Trophoblast cell (in vitro differentiated cells and primary cell): ENCODE measurements at regions not wholly inside any gene's neighbourhood (a gene's known extent, or its start where the extent isn't known, plus 50 kb on each side); places are given as distances from the start of the nearest gene placed in this dataset.
A peak's percentile ranks its signal among the peaks of the same experiment; 100 is the strongest.

Experiments used
- DNase-seq, 2 donors: peaks; one replicate each; pipeline ENCODE4 v3.0.0-alpha.2; 2016
- H2AFZ ChIP-seq: 2 replicates; pipeline ENCODE4 v1.6.1; 2013; ENCODE audit warnings: low read length, moderate library complexity, mild to moderate bottlenecking; ENCODE audit not compliant: insufficient read depth, poor library complexity
- H2AK5ac ChIP-seq: 2 replicates; pipeline ENCODE4 v1.6.1; 2013; ENCODE audit warnings: mild to moderate bottlenecking, low read length
- H2BK120ac ChIP-seq: 2 replicates; pipeline ENCODE4 v1.6.1; 2013; ENCODE audit warnings: low read length, mild to moderate bottlenecking, moderate library complexity; ENCODE audit not compliant: insufficient read depth, poor library complexity
- H2BK12ac ChIP-seq: 2 replicates; pipeline ENCODE4 v1.6.1; 2013; ENCODE audit warnings: mild to moderate bottlenecking, low read length, moderate library complexity
- H2BK5ac ChIP-seq: 2 replicates; pipeline ENCODE4 v1.6.1; 2013; ENCODE audit warnings: low read length, low read depth, moderate library complexity, mild to moderate bottlenecking; ENCODE audit not compliant: poor library complexity
- H3K14ac ChIP-seq: 2 replicates; pipeline ENCODE4 v1.6.1; 2013; ENCODE audit warnings: mild to moderate bottlenecking, low read length
- H3K18ac ChIP-seq: 2 replicates; pipeline ENCODE4 v1.6.1; 2013; ENCODE audit warnings: mild to moderate bottlenecking, low read length
- H3K23ac ChIP-seq: 2 replicates; pipeline ENCODE4 v1.6.1; 2013; ENCODE audit warnings: low read length
- H3K27ac ChIP-seq: 2 replicates; pipeline ENCODE4 v1.5.1; 2013; ENCODE audit warnings: low read depth, mild to moderate bottlenecking, inconsistent platforms, low read length, moderate library complexity
- H3K27me3 ChIP-seq: 2 replicates; pipeline ENCODE4 v1.6.1; 2013; ENCODE audit warnings: inconsistent platforms, mild to moderate bottlenecking, low read length, moderate library complexity; ENCODE audit not compliant: insufficient read depth
- H3K36me3 ChIP-seq, 2 experiments: 1 replicate in 1 of 2; 2 replicates in 1 of 2; pipeline ENCODE4 v1.6.1; 2013; ENCODE audit warnings: low read length in 2 of 2, mild to moderate bottlenecking in 2 of 2, moderate library complexity in 1 of 2; ENCODE audit not compliant: insufficient read depth in 2 of 2, control insufficient read depth in 1 of 2
- H3K4ac ChIP-seq: 2 replicates; pipeline ENCODE4 v1.6.1; 2013; ENCODE audit warnings: low read depth, mild to moderate bottlenecking, low read length, moderate library complexity
- H3K4me1 ChIP-seq, 2 experiments: 1 replicate in 1 of 2; 2 replicates in 1 of 2; pipeline ENCODE4 v1.6.1; 2013; ENCODE audit warnings: low read length in 2 of 2, mild to moderate bottlenecking in 2 of 2, moderate library complexity in 1 of 2; ENCODE audit not compliant: insufficient read depth in 2 of 2, control insufficient read depth in 1 of 2
- H3K4me2 ChIP-seq: 2 replicates; pipeline ENCODE4 v1.6.1; 2013; ENCODE audit warnings: inconsistent platforms, mild to moderate bottlenecking, low read length, moderate library complexity
- H3K4me3 ChIP-seq: 2 replicates; pipeline ENCODE4 v1.5.1; 2013; ENCODE audit warnings: mild to moderate bottlenecking, low read depth, low read length, inconsistent platforms
- H3K79me1 ChIP-seq: one replicate; pipeline ENCODE4 v1.6.1; 2013; ENCODE audit warnings: low read length
- H3K79me2 ChIP-seq: 2 replicates; pipeline ENCODE4 v1.6.1; 2013; ENCODE audit warnings: low read length, mild to moderate bottlenecking; ENCODE audit not compliant: control insufficient read depth, insufficient read depth, poor library complexity
- H3K9ac ChIP-seq: 2 replicates; pipeline ENCODE4 v1.6.1; 2013; ENCODE audit warnings: mild to moderate bottlenecking, low read length
- H3K9me3 ChIP-seq: 2 replicates; pipeline ENCODE4 v1.6.1; 2013; ENCODE audit warnings: low read depth, mild to moderate bottlenecking, control low read depth, inconsistent platforms, low read length; ENCODE audit not compliant: insufficient read depth
- H4K12ac ChIP-seq: 2 replicates; pipeline ENCODE4 v1.6.1; 2013; ENCODE audit warnings: low read depth, mild to moderate bottlenecking, low read length, moderate library complexity
- H4K8ac ChIP-seq: 2 replicates; pipeline ENCODE4 v1.6.1; 2013; ENCODE audit warnings: low read depth, mild to moderate bottlenecking, low read length, moderate library complexity
- H4K91ac ChIP-seq: one replicate; pipeline ENCODE4 v1.6.1; 2013; ENCODE audit warnings: low read depth, mild to moderate bottlenecking, low read length, moderate library complexity
- WGBS: extraction: QIAGEN DNeasy Blood & Tissue Kit; methylation state at CpG from one replicate; pipeline ENCODE4 v1.1.7; 2013; ENCODE audit warnings: missing lambda C conversion rate; ENCODE audit not compliant: insufficient read length, insufficient coverage; ENCODE audit errors: extremely low coverage; 5-methylcytosine and 5-hydroxymethylcytosine counted together

DNA sequence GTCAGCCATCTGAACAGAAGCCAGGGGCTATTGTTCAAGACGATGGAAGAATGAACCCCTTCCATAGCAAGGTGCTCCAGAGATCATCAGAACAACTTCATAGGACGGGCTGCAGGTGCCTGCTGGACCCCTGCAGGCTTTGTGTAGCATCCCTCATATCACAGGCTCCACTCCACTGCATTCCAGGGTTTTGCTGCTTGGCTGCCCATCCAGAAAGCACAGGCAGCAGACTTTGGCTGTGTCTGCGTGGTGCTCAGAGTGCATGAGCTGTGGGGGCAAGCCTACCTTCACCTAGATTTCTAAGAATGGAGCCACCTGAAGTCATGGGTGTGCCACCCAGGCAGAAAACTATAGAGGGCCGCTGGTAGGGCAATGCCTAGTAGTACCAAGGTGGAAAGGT is 93.9 kb upstream of the NLRP1 start:
- H3K4ac ChIP-seq: no peak overlapping the region
- peaks cover 4 to 7% of the 10 kb centered on the region in 2 experiments for H3K4me1 ChIP-seq
- no peaks in the 10 kb centered on the region for H3K79me1 ChIP-seq
- H4K12ac ChIP-seq: no peak overlapping the region
- H2AK5ac ChIP-seq: no peak overlapping the region
- no peak overlapping the region for H2AFZ ChIP-seq
- no peaks in the 10 kb centered on the region for H3K36me3 ChIP-seq
- H4K91ac ChIP-seq: no peak overlapping the region
- H4K8ac ChIP-seq: no peak overlapping the region
- no peak overlapping the region for H3K9ac ChIP-seq
- H3K14ac ChIP-seq: no peak overlapping the region
- no peak overlapping the region for H3K23ac ChIP-seq
- no peak overlapping the region for H2BK12ac ChIP-seq
- H3K27me3 ChIP-seq: no peaks in the 10 kb centered on the region
- no peak overlapping the region for H2BK5ac ChIP-seq
- DNase-seq: no peak
- H3K18ac ChIP-seq: no peak overlapping the region
- H3K4me3 ChIP-seq: no peak overlapping the region
- H3K27ac ChIP-seq: no peak overlapping the region
- WGBS: no CpG with 5 or more reads among the region's 4 CpGs
- H3K79me2 ChIP-seq: no peaks in the 10 kb centered on the region
- no peak overlapping the region for H2BK120ac ChIP-seq
- H3K9me3 ChIP-seq: no peaks in the 10 kb centered on the region
- H3K4me2 ChIP-seq: no peak overlapping the region

DNA sequence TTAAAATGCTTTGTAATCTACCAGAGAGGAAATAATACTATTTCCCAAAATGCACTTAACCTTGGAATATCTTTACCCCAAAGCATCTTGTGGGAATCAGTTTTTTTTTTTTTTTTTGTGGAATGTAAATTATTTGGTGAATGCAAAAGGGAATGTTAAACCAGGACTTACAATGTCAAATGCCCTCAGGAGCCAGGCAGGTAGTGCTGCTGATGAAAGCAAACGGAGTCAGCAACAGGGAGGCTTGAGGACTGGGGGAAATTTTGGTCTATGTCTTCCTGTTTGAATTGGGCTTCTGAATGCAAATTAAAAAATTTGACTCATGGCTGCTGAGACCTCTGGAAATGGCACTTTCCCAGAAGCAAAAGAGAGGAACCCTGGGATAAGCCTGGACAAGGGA is 96.5 kb upstream of the NLRP1 start:
- no CpG with 5 or more reads among the region's 1 CpG for WGBS

DNA sequence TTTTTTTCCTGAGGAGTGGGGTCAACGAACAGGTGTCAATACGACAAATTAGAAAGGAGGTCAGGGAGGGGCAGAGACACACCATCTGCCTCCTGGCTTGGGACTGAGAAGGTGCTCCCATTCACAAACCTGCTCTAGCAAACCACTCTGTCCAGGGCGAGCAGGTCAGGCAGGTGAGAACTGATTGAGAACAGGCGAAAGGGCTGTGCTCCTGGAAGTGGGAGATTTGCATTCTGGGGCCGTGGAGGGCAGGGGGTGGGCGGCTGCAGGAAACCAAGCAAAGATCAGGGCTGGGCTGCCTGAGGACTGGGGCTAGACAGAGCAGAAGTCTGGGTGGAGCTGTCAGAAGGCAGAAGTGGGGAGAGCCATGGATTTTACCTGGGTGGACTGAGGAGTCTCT is 98.9 kb upstream of the NLRP1 start:
- Histone ChIP-seq H2BK120ac (no peak overlapping the region), H2BK12ac (no peak overlapping the region), H3K27ac (no peak overlapping the region), H3K4me3 (no peak overlapping the region), H3K4me1 (peaks cover 4 to 14% of the 10 kb centered on the region in 2 experiments), H2AFZ (no peak overlapping the region), H2BK5ac (no peak overlapping the region), H2AK5ac (no peak overlapping the region), H4K8ac (no peak overlapping the region), H3K27me3 (no peaks in the 10 kb centered on the region), H3K9ac (no peak overlapping the region), H3K18ac (no peak overlapping the region), H3K36me3 (no peaks in the 10 kb centered on the region), H3K4ac (no peak overlapping the region), H3K9me3 (no peaks in the 10 kb centered on the region), H3K79me2 (no peaks in the 10 kb centered on the region), H3K23ac (no peak overlapping the region), H4K91ac (no peak overlapping the region), H3K4me2 (no peak overlapping the region), H3K14ac (no peak overlapping the region), H3K79me1 (no peaks in the 10 kb centered on the region), H4K12ac (no peak overlapping the region)
- DNase-seq: no peak
- no CpG with 5 or more reads among the region's 6 CpGs for WGBS

More for the DNA sequence above, 96.5 kb upstream of the NLRP1 start:
- Histone ChIP-seq H3K36me3 (no peaks in the 10 kb centered on the region), H3K4ac (no peak overlapping the region), H4K8ac (no peak overlapping the region), H3K14ac (no peak overlapping the region), H2AFZ (no peak overlapping the region), H3K9me3 (no peaks in the 10 kb centered on the region), H2BK12ac (no peak overlapping the region), H3K4me2 (peak overlapping the region; percentile 18), H3K9ac (no peak overlapping the region), H3K4me1 (peaks cover 4 to 8% of the 10 kb centered on the region in 2 experiments), H3K27ac (no peak overlapping the region), H2AK5ac (no peak overlapping the region), H2BK120ac (no peak overlapping the region), H3K27me3 (no peaks in the 10 kb centered on the region), H2BK5ac (no peak overlapping the region), H3K23ac (peak overlapping the region; percentile 76), H3K79me2 (no peaks in the 10 kb centered on the region), H4K12ac (no peak overlapping the region), H3K79me1 (no peaks in the 10 kb centered on the region), H3K4me3 (no peak overlapping the region), H3K18ac (no peak overlapping the region), H4K91ac (no peak overlapping the region)
- peak; percentile 1 to 3 for DNase-seq

DNA sequence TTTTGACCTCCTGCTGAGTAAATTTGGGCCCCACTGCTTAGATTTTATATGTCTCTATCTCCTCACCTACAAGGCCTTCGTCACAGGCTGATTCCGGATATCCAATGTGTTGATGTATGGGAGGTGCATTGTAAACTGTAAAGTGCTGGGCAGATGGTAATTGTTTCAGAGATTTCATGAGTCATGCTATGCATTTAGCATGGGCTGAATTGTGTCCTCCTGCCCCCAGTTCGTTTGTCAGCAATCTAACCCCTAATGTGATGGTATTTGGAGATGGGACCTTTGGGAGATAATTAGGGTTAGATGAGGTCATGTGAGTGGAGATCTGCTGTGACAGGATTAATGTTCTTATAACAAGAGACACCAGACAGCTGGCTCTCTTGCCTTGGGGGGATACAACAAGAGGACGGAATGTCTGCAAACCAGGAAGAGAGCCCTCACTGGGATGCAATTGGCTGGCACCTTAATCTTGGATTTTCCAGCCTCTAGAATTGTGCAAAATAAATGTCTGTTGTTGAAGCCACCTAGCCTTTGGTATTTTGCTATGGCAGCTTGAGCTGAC is 101.8 kb upstream of the NLRP1 start:
- Histone ChIP-seq H3K4ac (no peak overlapping the region), H3K4me2 (no peak overlapping the region), H3K36me3 (no peaks in the 10 kb centered on the region), H2AFZ (no peak overlapping the region), H3K27ac (no peak overlapping the region), H2AK5ac (no peak overlapping the region), H3K27me3 (no peaks in the 10 kb centered on the region), H3K14ac (no peak overlapping the region), H3K4me3 (no peak overlapping the region), H2BK5ac (no peak overlapping the region), H2BK120ac (no peak overlapping the region), H3K9me3 (no peaks in the 10 kb centered on the region), H3K9ac (no peak overlapping the region), H4K91ac (no peak overlapping the region), H4K8ac (no peak overlapping the region), H4K12ac (no peak overlapping the region), H3K79me1 (no peaks in the 10 kb centered on the region), H3K79me2 (no peaks in the 10 kb centered on the region), H3K18ac (no peak overlapping the region), H3K4me1 (peaks cover 2 to 9% of the 10 kb centered on the region in 2 experiments), H3K23ac (no peak overlapping the region), H2BK12ac (no peak overlapping the region)
- WGBS: no CpG with 5 or more reads among the region's 4 CpGs
- DNase-seq: no peak
